H1 (cell line): ENCODE measurements at regions not wholly inside any gene's neighbourhood (a gene's known extent, or its start where the extent isn't known, plus 50 kb on each side); places are given as distances from the start of the nearest gene placed in this dataset.

ENCODE experiments used
- CTCF ChIA-PET: fragments of 300-600 bp; sonication (Branson Sonifier 250); formaldehyde crosslinking; loops from one replicate; lab custom pipeline; 2021; ENCODE audit not compliant: partially characterized antibody; lab: Charles Lee
- POLR2A ChIA-PET: fragments of 300-600 bp; sonication (Branson Sonifier 250); formaldehyde crosslinking; loops from one replicate; lab custom pipeline; 2021; ENCODE audit warnings: inconsistent platforms; ENCODE audit not compliant: partially characterized antibody; lab: Charles Lee
- DNase-seq, 2 experiments: peaks; one replicate each; pipeline versions ENCODE4 v3.0.0 to v3.0.0-alpha.2; 2010 to 2022; ENCODE audit warnings: low spot score in 2 of 2, low read depth in 1 of 2, mixed read lengths in 1 of 2
- FAIRE-seq: peaks from 2 replicates; lab custom pipeline; 2011; peaks lifted over from hg19 to GRCh38; lab: Jason Lieb, UNC
- H2AFZ ChIP-seq: 2 replicates; pipeline ENCODE4 v1.8.1; 2012; ENCODE audit warnings: low read length, inconsistent platforms
- H2AK5ac ChIP-seq: 2 replicates; pipeline ENCODE4 v1.6.1; 2013; ENCODE audit warnings: low read depth, low read length
- H2BK120ac ChIP-seq: replicated peaks from 2 replicates; pipeline ENCODE3; 2013; ENCODE audit warnings: low read depth, low read length, inconsistent platforms
- H2BK12ac ChIP-seq: 2 replicates; pipeline ENCODE4 v1.6.1; 2013; ENCODE audit warnings: low read depth, low read length
- H2BK15ac ChIP-seq: 2 replicates; pipeline ENCODE4 v1.6.1; 2013; ENCODE audit warnings: low read length
- H2BK20ac ChIP-seq: 2 replicates; pipeline ENCODE4 v1.6.1; 2013; ENCODE audit warnings: low read length
- H2BK5ac ChIP-seq: 2 replicates; pipeline ENCODE4 v1.6.1; 2013; ENCODE audit warnings: low read depth, low read length
- H3K14ac ChIP-seq: 2 replicates; pipeline ENCODE4 v1.6.1; 2013; ENCODE audit warnings: inconsistent platforms; ENCODE audit not compliant: insufficient read length
- H3K18ac ChIP-seq: 2 replicates; pipeline ENCODE4 v1.6.1; 2013; ENCODE audit warnings: low read length; ENCODE audit errors: extremely low read depth
- H3K23ac ChIP-seq: 2 replicates; pipeline ENCODE4 v1.6.1; 2013; ENCODE audit warnings: inconsistent platforms; ENCODE audit not compliant: insufficient read length
- H3K23me2 ChIP-seq: 2 replicates; pipeline ENCODE4 v1.6.1; 2013; ENCODE audit warnings: low read depth, low read length
- H3K27ac ChIP-seq: 2 replicates; pipeline ENCODE4 v1.6.1; 2011; ENCODE audit warnings: low read depth, low read length, inconsistent platforms
- H3K27me3 ChIP-seq, 4 experiments: replicated peaks in 1 of 4; 1 replicate in 1 of 4; 2 replicates in 3 of 4; pipeline versions ENCODE4 v1.6.1 to v1.8.1; 2011 to 2013; ENCODE audit warnings: low read length in 3 of 4, mild to moderate bottlenecking in 3 of 4, inconsistent platforms in 2 of 4, mixed read lengths in 2 of 4, moderate library complexity in 1 of 4; ENCODE audit not compliant: control insufficient read depth in 3 of 4, insufficient read depth in 3 of 4; ENCODE audit errors: extremely low read depth in 1 of 4
- H3K36me3 ChIP-seq, 4 experiments: 2 replicates each; pipeline versions ENCODE4 v1.6.1 to v1.8.1; 2011 to 2013; ENCODE audit warnings: mild to moderate bottlenecking in 4 of 4, low read length in 3 of 4, moderate library complexity in 2 of 4, control low read depth in 1 of 4, inconsistent platforms in 1 of 4; ENCODE audit not compliant: insufficient read depth in 4 of 4, control insufficient read depth in 2 of 4
- H3K4ac ChIP-seq: replicated peaks from 2 replicates; pipeline ENCODE3; 2013; ENCODE audit warnings: low read length, low read depth, mixed read lengths, inconsistent platforms; ENCODE audit not compliant: insufficient read length
- H3K4me1 ChIP-seq, 4 experiments: replicated peaks in 1 of 4; 1 replicate in 1 of 4; 2 replicates in 3 of 4; pipeline versions ENCODE4 v1.6.1 to v1.8.1; 2011 to 2013; ENCODE audit warnings: low read length in 3 of 4, inconsistent platforms in 2 of 4, mixed read lengths in 1 of 4; ENCODE audit not compliant: insufficient read depth in 4 of 4, control insufficient read depth in 3 of 4
- H3K4me2 ChIP-seq, 2 experiments: 2 replicates each; pipeline versions ENCODE4 v1.6.1 to v1.8.1; 2011 to 2013; ENCODE audit warnings: low read depth in 2 of 2, low read length in 2 of 2, control low read depth in 1 of 2, inconsistent platforms in 1 of 2, mild to moderate bottlenecking in 1 of 2; ENCODE audit not compliant: insufficient read depth in 1 of 2
- H3K4me3 ChIP-seq, 4 experiments: fragments of 200-600, 300-600 bp in 1 of 4; sonication (generic), shearing (Covaris generic), sonication (Bioruptor Twin) in 1 of 4; 2 replicates each; pipeline versions ENCODE4 v1.5.1 to v1.8.1; 2011 to 2016; ENCODE audit warnings: low read length in 4 of 4, low read depth in 3 of 4, control low read depth in 2 of 4, inconsistent platforms in 2 of 4, mild to moderate bottlenecking in 2 of 4, mixed read lengths in 1 of 4, moderate library complexity in 1 of 4; ENCODE audit not compliant: insufficient read depth in 2 of 4; ENCODE audit errors: extremely low read depth in 1 of 4
- H3K56ac ChIP-seq: replicated peaks from 2 replicates; pipeline ENCODE3; 2013; ENCODE audit warnings: low read depth, mild to moderate bottlenecking, mixed read lengths, low read length, inconsistent platforms; ENCODE audit not compliant: insufficient read length
- H3K79me1 ChIP-seq: 2 replicates; pipeline ENCODE4 v1.6.1; 2013; ENCODE audit warnings: low read depth, low read length, control low read depth
- H3K79me2 ChIP-seq, 2 experiments: 2 replicates each; pipeline versions ENCODE4 v1.6.1 to v1.8.1; 2012 to 2013; ENCODE audit warnings: low read length in 2 of 2, mild to moderate bottlenecking in 2 of 2, inconsistent platforms in 1 of 2; ENCODE audit not compliant: insufficient read depth in 2 of 2, control insufficient read depth in 1 of 2
- H3K9ac ChIP-seq, 4 experiments: replicated peaks in 1 of 4; 1 replicate in 1 of 4; 2 replicates in 3 of 4; pipeline versions ENCODE4 v1.6.1 to v1.8.1; 2011 to 2013; ENCODE audit warnings: low read depth in 3 of 4, low read length in 3 of 4, control low read depth in 2 of 4, mild to moderate bottlenecking in 2 of 4, moderate library complexity in 2 of 4, inconsistent platforms in 1 of 4; ENCODE audit errors: extremely low read depth in 1 of 4
- H3K9me3 ChIP-seq, 2 experiments: 2 replicates each; pipeline versions ENCODE4 v1.6.1 to v1.8.1; 2012 to 2013; ENCODE audit warnings: mild to moderate bottlenecking in 2 of 2, moderate library complexity in 2 of 2, control low read depth in 1 of 2, inconsistent platforms in 1 of 2, low read depth in 1 of 2, low read length in 1 of 2, mixed read lengths in 1 of 2; ENCODE audit not compliant: insufficient read depth in 2 of 2
- H4K20me1 ChIP-seq, 2 experiments: replicated peaks in 1 of 2; 2 replicates each; pipeline versions ENCODE3 to v1.8.1; 2011 to 2013; ENCODE audit warnings: inconsistent platforms in 2 of 2, low read length in 2 of 2, mild to moderate bottlenecking in 1 of 2; ENCODE audit not compliant: insufficient read depth in 2 of 2, control insufficient read depth in 1 of 2
- H4K5ac ChIP-seq: 2 replicates; pipeline ENCODE4 v1.6.1; 2013; ENCODE audit warnings: low read length, low read depth, mixed read lengths, inconsistent platforms; ENCODE audit not compliant: insufficient read length
- H4K8ac ChIP-seq: 2 replicates; pipeline ENCODE4 v1.8.0; 2013; ENCODE audit warnings: mild to moderate bottlenecking, moderate library complexity, low read length, inconsistent platforms; ENCODE audit not compliant: insufficient read depth; ENCODE audit errors: extremely low read depth
- H4K91ac ChIP-seq: replicated peaks from 2 replicates; pipeline ENCODE3; 2013; ENCODE audit warnings: low read length, mixed read lengths, inconsistent platforms; ENCODE audit not compliant: insufficient read length
- BACH1 ChIP-seq: IDR thresholded peaks from 2 replicates; pipeline ENCODE4 v1.6.1; 2012; ENCODE audit warnings: low read length, improper control_type of control experiment
- BRCA1 ChIP-seq: IDR thresholded peaks from 2 replicates; pipeline ENCODE4 v1.6.1; 2012; ENCODE audit warnings: low read depth, low read length, improper control_type of control experiment
- CHD1 ChIP-seq: IDR thresholded peaks from 2 replicates; pipeline ENCODE4 v1.6.1; 2012; ENCODE audit warnings: low read depth, low read length, improper control_type of control experiment
- CTCF ChIP-seq, 3 experiments: IDR thresholded peaks; 1 replicate in 2 of 3; 2 replicates in 1 of 3; pipeline versions ENCODE4 v1.5.1 to v1.6.1; 2011; ENCODE audit warnings: low read length in 3 of 3, mild to moderate bottlenecking in 3 of 3, inconsistent platforms in 2 of 3, low read depth in 1 of 3, moderate library complexity in 1 of 3; ENCODE audit not compliant: insufficient read depth in 1 of 3; ENCODE audit errors: control extremely low read depth in 1 of 3
- FOSL1 ChIP-seq: IDR thresholded peaks from 2 replicates; pipeline ENCODE4 v1.6.1; 2011; ENCODE audit warnings: mild to moderate bottlenecking, low read depth, low read length, moderate library complexity; ENCODE audit not compliant: insufficient read depth
- GTF2F1 ChIP-seq: IDR thresholded peaks from 2 replicates; pipeline ENCODE4 v1.6.1; 2012; ENCODE audit warnings: low read depth, low read length, improper control_type of control experiment, borderline replicate concordance
- WGBS, 2 experiments: shearing (Covaris generic) in 1 of 2; methylation state at CpG; one replicate each; pipeline versions ENCODE4 v1.1.6 to v1.1.7; 2013 to 2015; ENCODE audit warnings: low lambda C conversion rate in 2 of 2, mixed read lengths in 2 of 2, inconsistent platforms in 1 of 2, low coverage in 1 of 2, missing lambda C conversion rate in 1 of 2; ENCODE audit not compliant: insufficient replicate concordance in 2 of 2, insufficient coverage in 1 of 2, insufficient read length in 1 of 2; ENCODE audit errors: extremely low coverage in 1 of 2, missing lambda C conversion rate in 1 of 2; 5-methylcytosine and 5-hydroxymethylcytosine counted together
- TF ChIP-seq, protein P1 (sequence below): IDR thresholded peaks from 2 replicates; pipeline ENCODE4 v1.6.1; 2012; ENCODE audit warnings: low read length, inconsistent platforms

GRCh38 chr6:139679516-139680179, 305.2 kb upstream of the CITED2 start:
- Histone ChIP-seq H3K4me1 (peaks cover 0 to 2% (median 0%) of the 10 kb centered on the region in 4 experiments; a peak in 1 of 7 replicates), H3K4me3 (no peak overlapping the region), H4K5ac (no peak overlapping the region), H2AFZ (no peak overlapping the region), H3K9me3 (no peaks in the 10 kb centered on the region), H3K4me2 (no peak overlapping the region), H2BK12ac (no peak overlapping the region), H2BK5ac (no peak overlapping the region), H3K56ac (no peak overlapping the region), H3K27me3 (no peaks in the 10 kb centered on the region), H2AK5ac (no peak overlapping the region), H3K79me2 (no peaks in the 10 kb centered on the region), H3K14ac (no peak overlapping the region), H2BK20ac (no peak overlapping the region), H3K18ac (no peak overlapping the region), H3K23me2 (no peaks in the 10 kb centered on the region), H3K4ac (no peak overlapping the region), H2BK120ac (no peak overlapping the region), H4K91ac (no peak overlapping the region), H3K23ac (no peak overlapping the region), H3K79me1 (no peaks in the 10 kb centered on the region), H3K27ac (no peak overlapping the region), H2BK15ac (no peak overlapping the region), H3K9ac (no peak overlapping the region), H3K36me3 (no peaks in the 10 kb centered on the region), H4K8ac (no peak overlapping the region), H4K20me1 (no peaks in the 10 kb centered on the region)
- 93% methylated on average over 3 of the region's 3 CpGs; no CpG with 5 or more reads in 1 of the 2 experiments for WGBS, 2 experiments
- TF ChIP-seq CHD1 (no peak), CTCF (IDR thresholded peaks at IDR 0.05; ENCODE audit: control extremely low read depth in 1 of 3, insufficient read depth in 1 of 3, low read depth in 1 of 3, low read length in 3 of 3) (no peak), FOSL1 (no peak), BRCA1 (no peak), GTF2F1 (no peak), BACH1 (no peak)
- TF ChIP-seq, protein P1, sequence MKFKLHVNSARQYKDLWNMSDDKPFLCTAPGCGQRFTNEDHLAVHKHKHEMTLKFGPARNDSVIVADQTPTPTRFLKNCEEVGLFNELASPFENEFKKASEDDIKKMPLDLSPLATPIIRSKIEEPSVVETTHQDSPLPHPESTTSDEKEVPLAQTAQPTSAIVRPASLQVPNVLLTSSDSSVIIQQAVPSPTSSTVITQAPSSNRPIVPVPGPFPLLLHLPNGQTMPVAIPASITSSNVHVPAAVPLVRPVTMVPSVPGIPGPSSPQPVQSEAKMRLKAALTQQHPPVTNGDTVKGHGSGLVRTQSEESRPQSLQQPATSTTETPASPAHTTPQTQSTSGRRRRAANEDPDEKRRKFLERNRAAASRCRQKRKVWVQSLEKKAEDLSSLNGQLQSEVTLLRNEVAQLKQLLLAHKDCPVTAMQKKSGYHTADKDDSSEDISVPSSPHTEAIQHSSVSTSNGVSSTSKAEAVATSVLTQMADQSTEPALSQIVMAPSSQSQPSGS = no peak
- ChIA-PET CTCF (no interaction called here), POLR2A (no interaction called here)
- no peak for DNase-seq
- FAIRE-seq = no peak
